WTC11 (cell line): ENCODE measurements at regions not wholly inside any gene's neighbourhood (a gene's known extent, or its start where the extent isn't known, plus 50 kb on each side); places are given as distances from the start of the nearest gene placed in this dataset.

Source experiments
- ATAC-seq: fragments of 200-7000 bp; cut with Tn5 transposase; 2 replicates; pipeline ENCODE4 v1.10.0; 2021; ENCODE audit warnings: mild to moderate bottlenecking, moderate library complexity
- CTCF ChIA-PET: fragments of 300-600 bp; sonication (Branson Sonifier 250); formaldehyde crosslinking; loops from one replicate; lab custom pipeline; 2021; ENCODE audit warnings: antibody characterized with exemption; lab: Charles Lee
- POLR2A ChIA-PET: fragments of 350-600 bp; sonication (Branson Sonifier 250); formaldehyde crosslinking; loops from one replicate; lab custom pipeline; 2021; ENCODE audit warnings: antibody characterized with exemption; lab: Charles Lee
- DNase-seq: peaks from one replicate; pipeline ENCODE4 v3.0.0; 2021; ENCODE audit warnings: low spot score
- H3K27ac Mint-ChIP-seq: 2 replicates; pipeline ENCODE4 v1.8.0; 2021; ENCODE audit warnings: mixed read lengths
- H3K27me3 Mint-ChIP-seq: 2 replicates; pipeline ENCODE4 v1.8.0; 2021; ENCODE audit warnings: low read depth, mild to moderate bottlenecking, moderate library complexity, mixed read lengths
- H3K36me3 Mint-ChIP-seq: 2 replicates; pipeline ENCODE4 v1.8.0; 2021; ENCODE audit warnings: mixed read lengths
- H3K4me1 Mint-ChIP-seq: 2 replicates; pipeline ENCODE4 v1.8.0; 2022; ENCODE audit warnings: mixed read lengths
- H3K4me3 Mint-ChIP-seq: 2 replicates; pipeline ENCODE4 v1.8.0; 2021; ENCODE audit warnings: mild to moderate bottlenecking, moderate library complexity, mixed read lengths
- H3K9me3 Mint-ChIP-seq: 2 replicates; pipeline ENCODE4 v1.8.0; 2021; ENCODE audit warnings: mixed read lengths
- ARID4B ChIP-seq: sonication (generic); formaldehyde crosslinking; IDR thresholded peaks from 2 replicates; pipeline ENCODE4 v1.8.0; 2023; ENCODE audit warnings: missing genetic modification reagents, mild to moderate bottlenecking, borderline replicate concordance
- CBFB ChIP-seq: sonication (generic); formaldehyde crosslinking; IDR thresholded peaks from 2 replicates; pipeline ENCODE4 v1.8.1; 2022; ENCODE audit warnings: mild to moderate bottlenecking, low read depth, missing genetic modification reagents
- CDX4 ChIP-seq: fragments of 250-450 bp; sonication (Bioruptor Pico); IDR thresholded peaks from 2 replicates; pipeline ENCODE4 v1.9.0; 2021; ENCODE audit warnings: moderate library complexity, mild to moderate bottlenecking, inconsistent platforms, borderline replicate concordance
- E2F1 ChIP-seq: sonication (generic); formaldehyde crosslinking; IDR thresholded peaks from 2 replicates; pipeline ENCODE4 v1.8.0; 2022; ENCODE audit warnings: mild to moderate bottlenecking, missing genetic modification reagents
- HMGXB4 ChIP-seq: sonication (generic); formaldehyde crosslinking; IDR thresholded peaks from 2 replicates; pipeline ENCODE4 v1.8.1; 2023; ENCODE audit warnings: mild to moderate bottlenecking, moderate library complexity, missing genetic modification reagents
- NFYB ChIP-seq: sonication (generic); formaldehyde crosslinking; conservative IDR thresholded peaks from 2 replicates; pipeline ENCODE4 v1.8.0; 2022; ENCODE audit warnings: low read depth, missing genetic modification reagents
- PREB ChIP-seq: sonication (generic); formaldehyde crosslinking; IDR thresholded peaks from 2 replicates; pipeline ENCODE4 v1.8.1; 2022; ENCODE audit warnings: mild to moderate bottlenecking, missing genetic modification reagents, moderate library complexity, borderline replicate concordance
- SOX15 ChIP-seq: fragments of 250-450 bp; sonication (Bioruptor Pico); IDR thresholded peaks from 2 replicates; pipeline ENCODE4 v1.9.0; 2021; ENCODE audit warnings: mild to moderate bottlenecking
- TCF7 ChIP-seq: sonication (generic); formaldehyde crosslinking; IDR thresholded peaks from 2 replicates; pipeline ENCODE4 v1.8.0; 2022; ENCODE audit warnings: mild to moderate bottlenecking, low read depth, missing genetic modification reagents, moderate library complexity
- TEAD1 ChIP-seq: sonication (generic); formaldehyde crosslinking; IDR thresholded peaks from 2 replicates; pipeline ENCODE4 v1.8.0; 2022; ENCODE audit warnings: mild to moderate bottlenecking, missing genetic modification reagents
- TP53 ChIP-seq: sonication (generic); formaldehyde crosslinking; IDR thresholded peaks from 2 replicates; pipeline ENCODE4 v1.8.1; 2023; ENCODE audit warnings: mild to moderate bottlenecking, missing genetic modification reagents
- USF2 ChIP-seq: sonication (generic); formaldehyde crosslinking; IDR thresholded peaks from 2 replicates; pipeline ENCODE4 v1.8.1; 2023; ENCODE audit warnings: mild to moderate bottlenecking, missing genetic modification reagents, moderate library complexity
- ZNF138 ChIP-seq: sonication (generic); formaldehyde crosslinking; conservative IDR thresholded peaks from 2 replicates; pipeline ENCODE4 v1.8.1; 2022; ENCODE audit warnings: mild to moderate bottlenecking, moderate library complexity, missing genetic modification reagents
- ZNF281 ChIP-seq: sonication (generic); formaldehyde crosslinking; IDR thresholded peaks from 2 replicates; pipeline ENCODE4 v1.8.0; 2023; ENCODE audit warnings: mild to moderate bottlenecking, missing genetic modification reagents
- ZNF425 ChIP-seq: fragments of 250-450 bp; sonication (Bioruptor Pico); conservative IDR thresholded peaks from 2 replicates; pipeline ENCODE4 v1.9.0; 2021; ENCODE audit warnings: mild to moderate bottlenecking

GRCh38 chr12:5210179-5210922, 166.7 kb downstream of the KCNA5 start (continued):
- no peak for TF ChIP-seq ZNF425 (CRISPR knock-in tag)
- TF ChIP-seq ZNF281 (CRISPR knock-in tag) = no peak

- H3K36me3 Mint-ChIP-seq = no peaks in the 10 kb centered on the region
- H3K27ac Mint-ChIP-seq = no peak overlapping the region
- no peak overlapping the region for H3K4me3 Mint-ChIP-seq
- no peak for DNase-seq
- ChIA-PET CTCF (interaction anchor here (1.0 kb wide), 1 partner anchor 10 kb away, joined by 3 read pairs; no protein-coding TSS in a partner anchor), POLR2A (no interaction called here)
- no peaks in the 10 kb centered on the region for H3K4me1 Mint-ChIP-seq
- ATAC-seq = no peak
- no peaks in the 10 kb centered on the region; the same call in 1 of the 2 replicates for H3K27me3 Mint-ChIP-seq
- no peaks in the 10 kb centered on the region for H3K9me3 Mint-ChIP-seq
- TF ChIP-seq ZNF138 (CRISPR knock-in tag) (no peak), SOX15 (CRISPR knock-in tag) (no peak), TEAD1 (CRISPR knock-in tag) (no peak), ARID4B (CRISPR knock-in tag) (no peak), HMGXB4 (CRISPR knock-in tag) (no peak), NFYB (CRISPR knock-in tag) (no peak), CDX4 (CRISPR knock-in tag) (no peak), CBFB (CRISPR knock-in tag) (no peak), TP53 (CRISPR knock-in tag) (no peak), ZNF281 (CRISPR knock-in tag) (no peak), PREB (CRISPR knock-in tag) (no peak), USF2 (CRISPR knock-in tag) (no peak), E2F1 (CRISPR knock-in tag) (no peak), TCF7 (CRISPR knock-in tag) (no peak)
These were observed 167.2 kb downstream of the KCNA5 start for GRCh38 chr12:5210923-5211290.
